K562 (cell line): ENCODE measurements at regions not wholly inside any gene's neighbourhood (a gene's known extent, or its start where the extent isn't known, plus 50 kb on each side); places are given as distances from the start of the nearest gene placed in this dataset. TPM values are rescaled to one million over a fixed set of nuclear protein-coding genes. Genes with fewer than 3 reads are reported as not detected.

ENCODE experiments used
- CHCHD3 ChIP-seq: fragments of 250-450 bp; sonication (Bioruptor Pico); IDR thresholded peaks from 2 replicates; pipeline ENCODE4 v2.1.2; 2022; ENCODE audit warnings: mild to moderate bottlenecking
- DDX20 ChIP-seq: fragments of 450-650 bp; IDR thresholded peaks from 2 replicates; pipeline ENCODE4 v1.6.1; 2016; ENCODE audit warnings: missing genetic modification characterization, low read depth, mild to moderate bottlenecking, missing compliant biosample characterization, moderate library complexity
- EWSR1 ChIP-seq: fragments of 450-650 bp; IDR thresholded peaks from 2 replicates; pipeline ENCODE4 v1.6.1; 2018; ENCODE audit warnings: borderline replicate concordance, mild to moderate bottlenecking, low read depth, moderate library complexity; ENCODE audit not compliant: partially characterized antibody
- TGIF2 ChIP-seq: sonication (generic); formaldehyde crosslinking; IDR thresholded peaks from 2 replicates; pipeline ENCODE4 v1.8.1; 2022; ENCODE audit warnings: mild to moderate bottlenecking, missing genetic modification reagents, moderate library complexity
- ZNF316 ChIP-seq: fragments of 450-650 bp; IDR thresholded peaks from 2 replicates; pipeline ENCODE4 v1.6.1; 2016
- small RNA-seq: library from RNA; depleted of rRNA; stranded (forward); fragments of <200 nt; gene quantifications from one replicate; pipeline ENCODE3, GENCODE V24; 2014
- TF ChIP-seq, protein P1 (sequence below): fragments of 200-400 bp; formaldehyde crosslinking; IDR thresholded peaks from 2 replicates; pipeline ENCODE4 v1.6.1; 2017; ENCODE audit warnings: mild to moderate bottlenecking, low read depth, low read length, moderate library complexity
- TF ChIP-seq, protein P2 (sequence below), 2 experiments: IDR thresholded peaks; 2 replicates each; pipeline ENCODE4 v1.6.1; 2011; ENCODE audit warnings: borderline replicate concordance in 1 of 2, control low read depth in 1 of 2, low read depth in 1 of 2, low read length in 1 of 2, mild to moderate bottlenecking in 1 of 2, mixed read lengths in 1 of 2, moderate library complexity in 1 of 2; ENCODE audit not compliant: insufficient read depth in 1 of 2, insufficient read length in 1 of 2, poor library complexity in 1 of 2, severe bottlenecking in 1 of 2; ENCODE audit errors: extremely low read depth in 1 of 2

GRCh38 chr12:9258676-9259075 is 50.5 kb upstream of the PZP start (continued):
- TF ChIP-seq DDX20 (tag), result no peak
- TF ChIP-seq TGIF2 (CRISPR knock-in tag), result no peak
- TF ChIP-seq EWSR1, result no peak
- TF ChIP-seq, protein P1, sequence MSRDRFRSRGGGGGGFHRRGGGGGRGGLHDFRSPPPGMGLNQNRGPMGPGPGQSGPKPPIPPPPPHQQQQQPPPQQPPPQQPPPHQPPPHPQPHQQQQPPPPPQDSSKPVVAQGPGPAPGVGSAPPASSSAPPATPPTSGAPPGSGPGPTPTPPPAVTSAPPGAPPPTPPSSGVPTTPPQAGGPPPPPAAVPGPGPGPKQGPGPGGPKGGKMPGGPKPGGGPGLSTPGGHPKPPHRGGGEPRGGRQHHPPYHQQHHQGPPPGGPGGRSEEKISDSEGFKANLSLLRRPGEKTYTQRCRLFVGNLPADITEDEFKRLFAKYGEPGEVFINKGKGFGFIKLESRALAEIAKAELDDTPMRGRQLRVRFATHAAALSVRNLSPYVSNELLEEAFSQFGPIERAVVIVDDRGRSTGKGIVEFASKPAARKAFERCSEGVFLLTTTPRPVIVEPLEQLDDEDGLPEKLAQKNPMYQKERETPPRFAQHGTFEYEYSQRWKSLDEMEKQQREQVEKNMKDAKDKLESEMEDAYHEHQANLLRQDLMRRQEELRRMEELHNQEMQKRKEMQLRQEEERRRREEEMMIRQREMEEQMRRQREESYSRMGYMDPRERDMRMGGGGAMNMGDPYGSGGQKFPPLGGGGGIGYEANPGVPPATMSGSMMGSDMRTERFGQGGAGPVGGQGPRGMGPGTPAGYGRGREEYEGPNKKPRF, result no peak
- TF ChIP-seq ZNF316, result no peak
- no peak for TF ChIP-seq CHCHD3 (CRISPR knock-in tag)
- TF ChIP-seq, protein P2, sequence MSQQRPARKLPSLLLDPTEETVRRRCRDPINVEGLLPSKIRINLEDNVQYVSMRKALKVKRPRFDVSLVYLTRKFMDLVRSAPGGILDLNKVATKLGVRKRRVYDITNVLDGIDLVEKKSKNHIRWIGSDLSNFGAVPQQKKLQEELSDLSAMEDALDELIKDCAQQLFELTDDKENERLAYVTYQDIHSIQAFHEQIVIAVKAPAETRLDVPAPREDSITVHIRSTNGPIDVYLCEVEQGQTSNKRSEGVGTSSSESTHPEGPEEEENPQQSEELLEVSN (IDR thresholded peaks at IDR 0.05; ENCODE audit: borderline replicate concordance in 1 of 2, extremely low read depth in 1 of 2, insufficient read depth in 1 of 2, insufficient read length in 1 of 2, low read depth in 1 of 2, low read length in 1 of 2, poor library complexity in 1 of 2, severe bottlenecking in 1 of 2), result no peak
- TF ChIP-seq, all 486 proteins: peak for 0

Small RNA genes lying in the stretch of these regions (small RNA-seq; reads per million reads assigned to genes)
- not detected for gene RF00072
